ENCODE measurements at regions not wholly inside any gene's neighbourhood (a gene's known extent, or its start where the extent isn't known, plus 50 kb on each side); places are given as distances from the start of the nearest gene placed in this dataset.

DNA sequence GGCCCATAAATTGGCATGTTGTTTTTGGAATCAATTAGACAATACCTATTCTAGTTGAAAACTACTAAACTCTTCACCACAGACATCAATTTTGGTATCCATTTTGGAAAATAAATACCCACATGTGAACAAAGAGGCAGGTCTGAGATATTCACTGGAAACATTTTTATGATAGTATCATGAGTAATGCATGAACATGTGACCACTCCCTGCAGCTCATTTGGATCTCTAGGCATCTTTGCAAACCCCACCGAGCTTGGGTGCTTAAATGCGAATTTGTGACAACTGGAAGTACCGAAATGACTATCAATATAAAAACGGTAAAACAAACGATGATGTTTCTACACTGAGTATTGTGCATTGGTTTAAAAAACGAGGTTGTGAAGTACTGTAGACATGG, 285.2 kb downstream of the IRF8 start:
- ChIA-PET CTCF (no interaction called here), POLR2A (ENCODE audit: unreplicated experiment) (no interaction called here)
- Histone ChIP-seq H3K4me3 (no peak overlapping the region), H4K20me1 (ENCODE audit: insufficient read depth) (no peaks in the 10 kb centered on the region), H3K27me3 (ENCODE audit: insufficient read depth, low read depth) (peaks cover 65% of the 10 kb centered on the region), H3K9me2 (ENCODE audit: insufficient read depth) (no peaks in the 10 kb centered on the region), H3K79me2 (ENCODE audit: low read depth) (no peaks in the 10 kb centered on the region), H3K4me1 (replicated peaks; ENCODE audit: insufficient read depth) (no peaks in the 10 kb centered on the region), H3K9me3 (ENCODE audit: insufficient read depth, low read depth) (no peaks in the 10 kb centered on the region), H2AFZ (no peak overlapping the region), H3F3A (ENCODE audit: insufficient read depth, low read depth) (no peaks in the 10 kb centered on the region), H3K4me2 (no peak overlapping the region), H3K27ac (no peak overlapping the region), H3K36me3 (ENCODE audit: low read depth) (no peaks in the 10 kb centered on the region)
- no peak for DNase-seq
- intact Hi-C loops (cut with micrococcal nuclease; ENCODE audit: unreplicated experiment), result no loop called here
- TF ChIP-seq, protein P1, sequence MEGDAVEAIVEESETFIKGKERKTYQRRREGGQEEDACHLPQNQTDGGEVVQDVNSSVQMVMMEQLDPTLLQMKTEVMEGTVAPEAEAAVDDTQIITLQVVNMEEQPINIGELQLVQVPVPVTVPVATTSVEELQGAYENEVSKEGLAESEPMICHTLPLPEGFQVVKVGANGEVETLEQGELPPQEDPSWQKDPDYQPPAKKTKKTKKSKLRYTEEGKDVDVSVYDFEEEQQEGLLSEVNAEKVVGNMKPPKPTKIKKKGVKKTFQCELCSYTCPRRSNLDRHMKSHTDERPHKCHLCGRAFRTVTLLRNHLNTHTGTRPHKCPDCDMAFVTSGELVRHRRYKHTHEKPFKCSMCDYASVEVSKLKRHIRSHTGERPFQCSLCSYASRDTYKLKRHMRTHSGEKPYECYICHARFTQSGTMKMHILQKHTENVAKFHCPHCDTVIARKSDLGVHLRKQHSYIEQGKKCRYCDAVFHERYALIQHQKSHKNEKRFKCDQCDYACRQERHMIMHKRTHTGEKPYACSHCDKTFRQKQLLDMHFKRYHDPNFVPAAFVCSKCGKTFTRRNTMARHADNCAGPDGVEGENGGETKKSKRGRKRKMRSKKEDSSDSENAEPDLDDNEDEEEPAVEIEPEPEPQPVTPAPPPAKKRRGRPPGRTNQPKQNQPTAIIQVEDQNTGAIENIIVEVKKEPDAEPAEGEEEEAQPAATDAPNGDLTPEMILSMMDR (conservative IDR thresholded peaks at IDR 0.05), result no peak
- no peak for TF ChIP-seq EZH2 (IDR thresholded peaks at IDR 0.05; ENCODE audit: low read depth)
- BruUV-seq (replicated peaks), result no TSS peak

DNA sequence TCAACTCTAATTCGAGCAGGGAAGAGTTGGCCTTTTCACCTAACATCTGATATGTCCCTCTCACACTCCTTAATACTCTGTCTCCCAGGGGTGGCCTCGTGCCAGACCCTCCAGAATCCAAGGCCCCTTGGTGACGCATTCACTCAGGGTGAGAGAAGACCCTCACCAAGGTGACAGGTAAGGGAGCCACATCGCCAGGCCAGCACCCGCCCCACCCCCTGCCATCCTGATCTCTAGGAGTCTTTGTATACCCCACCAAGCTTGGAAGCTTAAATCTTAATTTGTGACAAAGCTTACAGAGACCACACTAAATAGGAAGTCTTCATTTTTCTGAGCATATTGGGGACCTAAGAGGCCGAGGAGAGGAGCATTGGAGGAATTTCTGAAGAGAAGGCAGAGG, 286.1 kb downstream of the IRF8 start:
- no peaks in the 10 kb centered on the region for H3K79me2 ChIP-seq (ENCODE audit: low read depth)
- no peak for TF ChIP-seq EZH2 (IDR thresholded peaks at IDR 0.05; ENCODE audit: low read depth)
- TF ChIP-seq, protein P1 (conservative IDR thresholded peaks at IDR 0.05), result no peak
- no peaks in the 10 kb centered on the region for H3K36me3 ChIP-seq (ENCODE audit: low read depth)
- no TSS peak for BruUV-seq (replicated peaks)
- ChIA-PET CTCF (no interaction called here), POLR2A (ENCODE audit: unreplicated experiment) (no interaction called here)
- intact Hi-C loops (cut with micrococcal nuclease; ENCODE audit: unreplicated experiment), result no loop called here
- H3K9me2 ChIP-seq (ENCODE audit: insufficient read depth), result no peaks in the 10 kb centered on the region
- H2AFZ ChIP-seq, result no peak overlapping the region
- no peak overlapping the region for H3K4me3 ChIP-seq
- H4K20me1 ChIP-seq (ENCODE audit: insufficient read depth), result no peaks in the 10 kb centered on the region
- no peaks in the 10 kb centered on the region for H3F3A ChIP-seq (ENCODE audit: insufficient read depth, low read depth)
- no peak overlapping the region for H3K4me2 ChIP-seq
- H3K27ac ChIP-seq, result no peak overlapping the region
- no peaks in the 10 kb centered on the region for H3K4me1 ChIP-seq (replicated peaks; ENCODE audit: insufficient read depth)
- H3K27me3 ChIP-seq (ENCODE audit: insufficient read depth, low read depth), result peaks cover 74% of the 10 kb centered on the region
- H3K9me3 ChIP-seq (ENCODE audit: insufficient read depth, low read depth), result no peaks in the 10 kb centered on the region
- DNase-seq, result no peak

DNA sequence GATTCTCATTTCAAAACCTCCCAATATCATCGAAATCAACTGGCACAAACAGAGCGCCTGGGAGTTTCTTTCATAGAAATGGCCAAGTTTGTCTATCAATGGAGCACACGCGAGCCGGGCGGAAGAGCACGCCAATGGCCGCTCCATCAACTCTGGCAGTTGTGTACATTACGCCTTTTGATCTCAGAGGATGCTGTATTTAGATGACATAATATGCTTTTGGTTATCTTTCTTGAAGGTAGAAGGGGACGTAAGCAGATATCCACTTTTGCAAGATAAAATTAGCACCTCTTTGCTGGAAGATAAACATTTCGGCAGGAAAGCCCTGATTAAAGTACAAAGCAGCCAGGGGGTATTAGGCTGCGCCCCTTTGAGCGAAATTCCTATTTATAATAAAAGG, 287.4 kb downstream of the IRF8 start:
- intact Hi-C loops (cut with micrococcal nuclease; ENCODE audit: unreplicated experiment), result no loop called here
- Histone ChIP-seq H3K79me2 (ENCODE audit: low read depth) (no peaks in the 10 kb centered on the region), H3K4me2 (no peak overlapping the region), H3K9me3 (ENCODE audit: insufficient read depth, low read depth) (no peaks in the 10 kb centered on the region), H3K9me2 (ENCODE audit: insufficient read depth) (no peaks in the 10 kb centered on the region), H4K20me1 (ENCODE audit: insufficient read depth) (no peaks in the 10 kb centered on the region), H3K36me3 (ENCODE audit: low read depth) (no peaks in the 10 kb centered on the region), H2AFZ (no peak overlapping the region), H3K27ac (no peak overlapping the region), H3K27me3 (ENCODE audit: insufficient read depth, low read depth) (peaks cover 81% of the 10 kb centered on the region), H3F3A (ENCODE audit: insufficient read depth, low read depth) (no peaks in the 10 kb centered on the region), H3K4me1 (replicated peaks; ENCODE audit: insufficient read depth) (no peaks in the 10 kb centered on the region), H3K4me3 (no peak overlapping the region)
- no peak for TF ChIP-seq EZH2 (IDR thresholded peaks at IDR 0.05; ENCODE audit: low read depth)
- TF ChIP-seq, protein P1 (conservative IDR thresholded peaks at IDR 0.05), result no peak
- ChIA-PET CTCF (no interaction called here), POLR2A (ENCODE audit: unreplicated experiment) (no interaction called here)
- DNase-seq, result no peak
- no TSS peak for BruUV-seq (replicated peaks)

Measured in PC-9 (cell line).